HG03097 (cell line): ENCODE measurements at regions not wholly inside any gene's neighbourhood (a gene's known extent, or its start where the extent isn't known, plus 50 kb on each side); places are given as distances from the start of the nearest gene placed in this dataset.
A peak's percentile ranks its signal among the peaks of the same experiment; 100 is the strongest.

ENCODE experiments used
- ATAC-seq: cut with Tn5 transposase; IDR thresholded peaks from one replicate; pipeline ENCODE4 v1.9.1; 2021; ENCODE audit not compliant: unreplicated experiment, low FRiP score

- ATAC-seq: no peak
Measured at GRCh38 chr10:83954193-83954799, 185.0 kb upstream of the GHITM start.

- no peak for ATAC-seq
Measured at GRCh38 chr10:83955406-83955805, 183.9 kb upstream of the GHITM start.

GRCh38 chr10:83957168-83957947 lies 182.0 kb upstream of the GHITM start:
- ATAC-seq: no peak

GRCh38 chr10:83959328-83959727 lies 180.0 kb upstream of the GHITM start:
- no peak for ATAC-seq

- ATAC-seq: no peak
Measured at GRCh38 chr10:83960125-83960524, 179.2 kb upstream of the GHITM start.

GRCh38 chr10:83961620-83962019 lies 177.7 kb upstream of the GHITM start:
- no peak for ATAC-seq

GRCh38 chr10:83963446-83963845 lies 175.9 kb upstream of the GHITM start:
- no peak for ATAC-seq

GRCh38 chr10:83965473-83965872 lies 173.8 kb upstream of the GHITM start:
- no peak for ATAC-seq

GRCh38 chr10:83968052-83968451 lies 171.3 kb upstream of the GHITM start:
- no peak for ATAC-seq

- ATAC-seq: no peak
Measured at GRCh38 chr10:83978681-83979383, 160.5 kb upstream of the GHITM start.

GRCh38 chr10:83982812-83983211 lies 156.5 kb upstream of the GHITM start:
- ATAC-seq: no peak

GRCh38 chr10:83983578-83984255 lies 155.6 kb upstream of the GHITM start:
- no peak for ATAC-seq

- ATAC-seq: no peak
Measured at GRCh38 chr10:83984256-83984640, 155.1 kb upstream of the GHITM start.

- ATAC-seq: no peak
Measured at GRCh38 chr10:83986800-83987199, 152.5 kb upstream of the GHITM start.

GRCh38 chr10:83987216-83987615 lies 152.1 kb upstream of the GHITM start:
- no peak for ATAC-seq

- ATAC-seq: no peak
Measured at GRCh38 chr10:83988435-83988834, 150.9 kb upstream of the GHITM start.

GRCh38 chr10:83990126-83990525 lies 149.2 kb upstream of the GHITM start:
- ATAC-seq: peak; percentile 95

- no peak for ATAC-seq
Measured at GRCh38 chr10:83991986-83992753, 147.1 kb upstream of the GHITM start.

- ATAC-seq: no peak
Measured at GRCh38 chr10:83994325-83994724, 145.0 kb upstream of the GHITM start.

- no peak for ATAC-seq
Measured at GRCh38 chr10:83995738-83996331, 143.5 kb upstream of the GHITM start.
